ENCODE measurements at regions not wholly inside any gene's neighbourhood (a gene's known extent, or its start where the extent isn't known, plus 50 kb on each side); places are given as distances from the start of the nearest gene placed in this dataset.

- no peak for TF ChIP-seq POLR2AphosphoS5 (IDR thresholded peaks at IDR 0.05)
- TF ChIP-seq, protein P1, sequence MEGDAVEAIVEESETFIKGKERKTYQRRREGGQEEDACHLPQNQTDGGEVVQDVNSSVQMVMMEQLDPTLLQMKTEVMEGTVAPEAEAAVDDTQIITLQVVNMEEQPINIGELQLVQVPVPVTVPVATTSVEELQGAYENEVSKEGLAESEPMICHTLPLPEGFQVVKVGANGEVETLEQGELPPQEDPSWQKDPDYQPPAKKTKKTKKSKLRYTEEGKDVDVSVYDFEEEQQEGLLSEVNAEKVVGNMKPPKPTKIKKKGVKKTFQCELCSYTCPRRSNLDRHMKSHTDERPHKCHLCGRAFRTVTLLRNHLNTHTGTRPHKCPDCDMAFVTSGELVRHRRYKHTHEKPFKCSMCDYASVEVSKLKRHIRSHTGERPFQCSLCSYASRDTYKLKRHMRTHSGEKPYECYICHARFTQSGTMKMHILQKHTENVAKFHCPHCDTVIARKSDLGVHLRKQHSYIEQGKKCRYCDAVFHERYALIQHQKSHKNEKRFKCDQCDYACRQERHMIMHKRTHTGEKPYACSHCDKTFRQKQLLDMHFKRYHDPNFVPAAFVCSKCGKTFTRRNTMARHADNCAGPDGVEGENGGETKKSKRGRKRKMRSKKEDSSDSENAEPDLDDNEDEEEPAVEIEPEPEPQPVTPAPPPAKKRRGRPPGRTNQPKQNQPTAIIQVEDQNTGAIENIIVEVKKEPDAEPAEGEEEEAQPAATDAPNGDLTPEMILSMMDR (IDR thresholded peaks at IDR 0.05): no peak
Measured at GRCh38 chr2:21696900-21697299, 573.1 kb downstream of the TDRD15 start.
